ENCODE measurements at regions not wholly inside any gene's neighbourhood (a gene's known extent, or its start where the extent isn't known, plus 50 kb on each side); places are given as distances from the start of the nearest gene placed in this dataset.

DNA sequence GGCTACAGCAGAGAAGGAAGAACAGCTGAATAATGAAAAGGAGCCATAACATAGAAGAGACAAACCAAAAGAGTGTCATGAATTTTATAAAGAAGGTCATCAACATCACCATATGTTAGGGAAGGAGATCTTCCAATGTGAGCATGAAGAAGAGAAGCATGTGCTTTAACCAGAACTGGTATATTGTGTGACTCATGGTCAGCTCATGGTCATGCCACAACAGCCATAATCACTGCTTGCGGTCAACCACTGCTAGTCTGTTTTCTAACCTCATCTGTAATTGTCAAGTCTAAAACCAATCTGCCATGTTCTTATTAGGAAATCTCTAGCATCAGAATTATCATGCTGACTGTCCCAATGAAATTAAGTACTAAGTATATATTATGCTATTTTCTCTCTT is 204.1 kb upstream of the VRK2 start:
- no peak for DNase-seq (ENCODE audit: low spot score)

DNA sequence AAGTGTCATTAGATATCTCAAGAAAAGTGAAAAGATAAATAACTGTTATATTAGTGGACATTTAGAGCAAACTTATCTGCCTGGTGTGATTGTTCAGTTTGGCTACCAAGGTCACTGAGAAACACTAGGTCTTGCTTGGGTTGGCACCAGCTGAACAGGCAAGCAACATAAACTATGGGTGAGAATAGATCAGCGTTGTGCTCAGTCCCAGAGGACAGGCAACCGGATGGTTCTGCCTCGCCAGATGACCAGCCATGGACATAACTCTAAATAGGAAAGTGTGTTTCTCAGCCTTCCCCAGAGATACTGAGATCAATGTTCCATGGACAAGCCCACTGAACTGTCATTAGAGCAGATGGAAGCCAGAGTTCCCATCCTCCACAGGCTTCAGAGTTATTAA is 203.4 kb upstream of the VRK2 start:
- no peak for DNase-seq (ENCODE audit: low spot score)

DNA sequence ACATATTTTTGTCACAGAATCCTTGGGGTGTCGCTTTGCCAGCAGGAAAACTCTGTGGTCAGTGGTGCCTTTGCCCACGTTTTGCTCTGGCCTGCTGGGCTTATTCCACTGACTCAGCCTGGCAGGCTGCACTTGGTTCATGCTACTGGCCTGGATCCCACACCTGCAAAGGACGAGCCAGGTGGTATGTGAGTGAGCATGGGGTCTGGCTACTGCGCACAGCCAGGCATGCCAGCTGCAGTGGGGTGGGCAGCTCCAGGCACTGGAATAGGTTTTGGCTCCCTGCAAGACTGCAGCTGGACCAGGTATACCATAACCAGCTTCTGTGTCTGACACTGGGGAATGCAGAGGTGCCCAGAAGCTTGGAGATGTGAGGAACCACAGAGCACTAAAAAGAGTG is 197.9 kb upstream of the VRK2 start:
- no peak for DNase-seq (ENCODE audit: low spot score)

DNA sequence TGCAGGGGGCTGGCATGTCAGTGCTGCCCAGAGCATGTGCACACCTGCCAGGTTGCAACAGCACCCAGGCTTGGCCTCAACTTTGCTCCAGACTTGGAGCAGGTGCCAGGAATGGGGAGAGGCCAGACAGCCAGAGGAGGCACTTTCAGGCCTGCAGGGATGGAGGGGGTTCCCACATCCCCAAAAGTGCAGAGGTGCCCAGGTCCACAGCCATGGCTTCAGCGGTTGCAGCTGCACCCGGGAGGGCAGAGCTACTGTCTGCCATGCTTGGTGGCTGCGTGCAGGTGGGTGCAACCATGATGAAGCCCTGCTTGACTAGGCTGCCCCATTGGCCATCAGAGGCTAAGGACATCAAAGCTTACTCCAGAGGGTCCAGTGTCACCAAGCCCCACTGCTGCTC is 196.8 kb upstream of the VRK2 start:
- no peak for DNase-seq (ENCODE audit: low spot score)

DNA sequence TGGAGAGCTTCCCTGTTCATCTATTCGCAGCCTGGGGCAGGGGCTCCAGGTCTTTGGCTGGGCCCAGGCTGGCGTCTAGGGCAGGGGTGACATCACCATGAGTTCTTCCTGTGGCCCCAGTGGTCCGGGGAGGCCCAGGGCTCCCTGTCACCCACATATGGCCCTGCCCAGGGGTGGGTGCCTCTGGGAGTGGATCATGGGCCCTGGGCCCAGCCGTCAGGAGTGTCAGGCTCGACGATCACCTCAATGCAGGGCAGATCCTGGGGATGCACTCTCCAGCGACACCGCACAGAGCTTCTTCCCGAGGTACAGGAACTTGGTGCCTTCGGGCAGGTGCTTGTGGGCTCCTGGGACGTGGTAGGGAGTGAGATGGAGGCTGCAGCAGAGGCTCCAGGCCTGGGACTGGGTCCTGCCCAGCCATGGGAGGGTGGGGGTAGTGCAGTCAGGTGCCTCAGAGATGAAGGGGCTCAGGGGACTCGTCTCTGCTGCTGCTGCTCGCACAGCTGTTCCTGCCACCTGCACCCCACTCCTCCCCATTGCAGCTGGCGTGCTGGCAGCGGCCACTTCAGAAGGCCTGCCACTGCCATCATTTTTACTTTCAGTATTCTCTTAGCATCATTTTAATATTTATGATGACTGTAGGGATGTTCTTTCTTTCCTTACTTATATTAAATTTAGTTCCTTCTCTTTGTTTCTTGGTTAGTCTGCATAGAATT is 196.0 kb upstream of the VRK2 start:
- no peak for DNase-seq (ENCODE audit: low spot score)

DNA sequence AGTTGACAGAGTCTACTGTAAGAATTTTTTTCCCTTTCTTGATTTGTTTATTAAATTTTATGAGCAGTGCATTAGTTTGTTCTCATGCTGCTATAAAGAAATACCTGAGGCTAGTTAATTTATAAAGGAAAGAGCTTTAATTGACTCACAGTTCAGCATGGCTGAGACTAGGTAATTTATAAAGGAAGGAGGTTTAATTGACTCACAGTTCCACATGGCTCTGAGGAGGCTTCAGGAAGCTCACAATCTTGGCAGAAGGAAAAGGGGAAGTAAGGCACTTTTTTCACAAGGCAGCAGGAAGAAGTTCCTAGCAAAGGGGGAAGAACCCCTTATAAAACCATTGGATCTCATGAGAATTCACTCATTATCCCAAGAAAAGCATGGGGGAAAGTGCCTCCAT is 191.4 kb upstream of the VRK2 start:
- DNase-seq (ENCODE audit: low spot score), result no peak

DNA sequence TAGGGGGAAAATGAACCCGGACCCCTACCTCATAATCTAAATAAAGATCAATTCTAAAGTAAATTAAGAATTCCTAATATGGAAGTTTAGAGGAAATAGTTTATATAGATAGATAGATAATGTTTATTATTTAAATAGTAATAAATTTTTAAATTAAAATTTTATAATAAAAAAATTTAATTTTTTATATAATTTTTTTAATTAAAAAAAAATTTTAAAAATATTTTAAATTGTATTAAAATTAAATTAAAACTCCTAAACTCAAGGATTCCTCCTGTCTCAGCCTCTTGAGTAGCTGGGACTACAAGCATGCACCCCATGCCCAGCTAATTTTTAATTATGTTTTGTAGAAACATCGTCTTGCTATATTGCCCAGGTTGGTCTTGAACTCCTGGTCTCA is 186.9 kb upstream of the VRK2 start:
- DNase-seq (ENCODE audit: low spot score), result no peak

DNA sequence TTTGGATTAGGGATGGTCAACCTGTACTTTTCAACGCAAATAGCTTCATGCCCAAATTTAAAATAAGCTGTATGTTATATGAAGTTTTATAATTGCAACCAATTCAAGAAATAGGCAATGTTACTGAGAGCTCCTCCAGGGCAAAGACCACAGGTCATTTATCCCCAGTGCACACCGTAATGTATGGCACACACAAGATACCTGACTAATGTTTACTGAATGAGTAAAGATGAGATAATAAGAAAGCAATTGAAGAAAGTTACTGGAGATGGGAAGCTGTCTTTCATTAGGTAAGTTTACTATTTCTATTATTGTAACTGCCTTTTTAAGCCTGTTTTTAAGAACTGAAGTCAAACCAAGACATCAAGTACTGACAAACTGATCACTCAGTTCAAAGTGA is 184.5 kb upstream of the VRK2 start:
- no peak for DNase-seq (ENCODE audit: low spot score)

DNA sequence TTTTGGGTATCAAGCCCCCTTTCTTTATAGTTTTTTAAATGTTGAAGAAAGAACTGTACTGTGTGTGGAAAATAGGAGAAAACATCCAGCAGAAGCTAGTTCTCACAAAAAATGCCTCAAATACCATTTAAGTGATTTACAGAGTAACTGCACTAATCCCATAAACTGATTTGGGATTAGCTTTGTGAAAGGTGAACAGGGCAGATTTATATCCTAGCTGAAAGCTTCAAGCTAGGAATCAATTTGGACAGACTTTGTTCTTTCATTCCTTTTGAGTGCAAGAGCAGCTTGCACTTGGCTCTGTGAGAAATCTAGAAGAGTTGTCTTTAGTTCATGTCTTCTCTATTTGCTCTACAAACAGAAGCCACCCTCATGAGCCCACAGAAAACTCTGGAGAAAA is 183.9 kb upstream of the VRK2 start:
- no peak for DNase-seq (ENCODE audit: low spot score)

DNA sequence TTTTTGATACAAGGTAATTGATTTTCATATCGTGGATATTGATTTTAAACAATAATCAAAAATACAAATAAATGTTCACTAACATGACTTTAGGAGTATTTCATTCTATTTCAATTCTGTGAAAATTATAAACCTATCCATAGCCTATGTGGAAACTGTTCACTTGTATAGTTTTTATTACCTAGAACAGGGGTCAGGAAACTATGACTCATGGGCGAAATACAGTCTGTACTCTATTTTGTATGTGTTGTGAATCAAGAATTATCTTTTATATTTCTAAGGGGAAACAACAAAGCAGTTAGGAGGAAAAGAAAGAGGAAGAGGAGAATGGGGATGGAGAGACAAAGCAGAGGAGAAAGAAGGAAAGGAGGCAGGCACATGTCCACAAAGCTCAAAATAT is 181.7 kb upstream of the VRK2 start:
- DNase-seq (ENCODE audit: low spot score), result no peak

DNA sequence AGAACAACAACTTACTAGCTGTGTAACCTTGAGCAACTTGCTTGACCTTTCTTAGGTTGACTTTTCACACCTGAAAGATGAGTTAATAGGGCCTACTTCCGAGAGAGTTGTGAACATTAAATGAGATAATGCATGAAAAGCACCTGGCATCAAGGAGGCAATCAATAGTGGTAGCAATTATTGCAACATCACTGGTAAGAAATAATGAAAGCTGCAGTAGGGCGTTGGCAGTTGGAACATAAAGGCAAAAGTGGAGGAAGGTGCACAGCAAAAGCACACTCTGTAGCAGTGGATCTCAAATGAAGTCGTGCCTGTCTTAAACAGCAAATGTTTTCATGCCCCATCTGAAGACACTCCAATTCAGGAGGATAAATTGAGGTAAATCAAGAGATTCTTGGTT is 178.9 kb upstream of the VRK2 start:
- no peak for DNase-seq (ENCODE audit: low spot score)

DNA sequence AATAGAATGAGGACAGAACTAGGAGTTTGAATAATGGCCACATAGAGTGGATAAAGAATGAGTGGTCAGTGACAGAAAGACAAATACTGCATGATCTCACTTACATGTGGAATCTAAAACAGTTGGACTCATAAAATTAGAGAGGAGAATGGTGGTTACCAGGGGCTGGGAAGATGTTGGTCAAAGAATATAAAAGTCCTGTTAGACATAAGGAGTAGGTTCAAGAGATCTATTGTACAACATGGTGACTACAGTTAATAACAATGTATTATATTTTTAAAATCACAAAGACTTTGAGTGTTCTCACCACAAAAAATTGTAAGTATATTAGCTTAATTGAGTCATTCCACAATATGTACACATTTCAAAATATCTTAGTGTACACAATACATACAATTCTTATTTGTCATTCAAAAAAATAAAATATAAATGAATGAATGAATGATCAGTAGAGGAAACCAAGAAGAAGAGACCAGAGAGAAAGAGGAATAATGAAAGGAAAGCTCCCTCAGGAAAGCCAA is 177.9 kb upstream of the VRK2 start:
- DNase-seq (ENCODE audit: low spot score), result no peak

DNA sequence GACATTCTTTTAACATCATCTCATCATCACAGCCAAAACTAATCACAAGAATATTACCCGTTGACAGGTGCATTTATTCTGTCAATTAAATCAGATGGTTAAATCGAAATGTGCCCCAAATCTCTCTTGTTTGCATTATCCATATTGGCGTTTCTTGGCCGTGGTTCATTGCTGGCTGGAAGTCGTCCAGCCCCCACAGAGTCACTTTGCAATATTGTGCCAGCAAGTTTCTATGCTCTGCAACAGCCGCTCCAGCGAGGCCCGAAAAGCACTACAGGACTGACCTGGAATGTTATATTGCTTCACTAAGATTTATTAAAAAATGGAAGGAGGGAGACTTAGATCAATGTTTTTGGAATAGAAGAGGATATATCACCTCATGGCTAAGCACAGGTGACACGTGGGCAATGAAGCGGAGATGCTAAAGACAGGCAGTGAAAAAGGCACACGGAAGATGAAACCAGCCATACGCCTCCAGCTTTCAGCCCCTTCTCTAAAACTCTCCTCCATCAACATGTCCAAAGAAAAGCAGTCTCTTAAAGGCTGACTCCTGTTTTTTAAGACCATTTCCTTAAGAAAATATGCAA is 176.8 kb upstream of the VRK2 start:
- DNase-seq (ENCODE audit: low spot score), result no peak

DNA sequence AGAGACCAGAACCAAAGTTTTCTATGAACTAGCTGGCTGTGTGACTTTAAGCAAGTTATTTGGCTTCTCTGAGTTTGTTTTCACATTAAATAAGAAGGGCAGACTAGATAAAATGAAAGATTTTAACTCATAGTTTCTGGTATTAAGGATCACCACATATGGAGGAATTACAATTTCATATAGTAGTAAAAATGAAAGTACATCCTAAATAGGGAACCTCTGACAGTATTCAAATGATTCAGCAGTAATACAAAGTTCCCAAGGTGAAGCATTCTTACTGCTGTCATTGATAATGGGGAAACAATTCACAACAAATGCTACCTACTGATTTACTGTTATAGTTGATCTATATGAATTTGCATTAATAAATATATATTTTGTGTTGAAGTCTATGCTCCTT is 170.3 kb upstream of the VRK2 start:
- no peak for DNase-seq (ENCODE audit: low spot score)

DNA sequence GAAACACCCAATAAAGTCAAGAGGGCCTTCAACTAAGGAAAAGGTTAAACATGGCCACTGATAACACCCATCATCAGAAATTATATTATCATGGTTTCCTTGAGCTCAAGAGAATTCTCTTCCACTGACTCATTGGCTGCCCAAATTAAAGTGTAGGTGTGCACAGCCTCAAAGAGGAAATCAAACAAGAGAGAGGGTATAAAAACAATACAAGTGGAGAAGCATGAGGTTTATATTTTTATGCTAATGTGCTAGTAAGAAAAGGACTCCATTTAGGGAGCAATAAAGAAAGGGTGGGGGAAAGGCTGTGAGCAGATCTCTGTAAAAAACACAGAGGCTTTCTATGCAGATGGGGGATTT is 168.8 kb upstream of the VRK2 start:
- no peak for DNase-seq (ENCODE audit: low spot score)

DNA sequence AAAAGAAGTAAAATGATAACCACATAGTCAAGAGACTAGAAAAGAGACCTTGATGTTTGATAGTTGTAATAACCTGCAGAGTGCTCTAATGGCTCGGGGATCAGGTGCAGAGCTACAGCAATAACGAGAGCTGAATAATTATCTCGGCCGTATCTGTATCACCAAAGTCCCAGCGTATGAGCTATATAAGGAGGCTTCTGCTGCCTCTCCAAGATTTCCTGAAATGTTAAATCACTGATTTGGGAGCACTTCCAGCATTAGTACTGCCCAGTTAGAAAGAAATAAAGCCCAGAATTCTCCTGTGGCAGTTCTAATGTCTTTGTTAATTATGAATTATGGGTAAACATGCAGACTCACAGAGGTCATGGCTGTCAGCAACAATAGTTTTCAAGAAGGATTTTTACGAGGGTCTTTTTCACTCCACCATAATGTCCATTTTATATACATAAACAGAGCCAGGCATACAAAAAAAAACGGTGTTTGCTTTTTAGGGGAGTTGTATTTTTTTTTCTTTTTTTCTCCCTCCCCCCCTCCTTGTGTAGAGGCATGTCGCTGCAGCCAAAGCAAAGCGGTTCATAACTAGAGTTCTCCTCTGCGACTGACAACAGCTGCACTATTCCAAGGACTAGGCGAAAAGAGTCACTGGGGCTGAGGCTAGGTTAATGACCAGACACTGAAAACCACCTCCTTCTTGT is 168.3 kb upstream of the VRK2 start:
- DNase-seq (ENCODE audit: low spot score), result no peak

DNA sequence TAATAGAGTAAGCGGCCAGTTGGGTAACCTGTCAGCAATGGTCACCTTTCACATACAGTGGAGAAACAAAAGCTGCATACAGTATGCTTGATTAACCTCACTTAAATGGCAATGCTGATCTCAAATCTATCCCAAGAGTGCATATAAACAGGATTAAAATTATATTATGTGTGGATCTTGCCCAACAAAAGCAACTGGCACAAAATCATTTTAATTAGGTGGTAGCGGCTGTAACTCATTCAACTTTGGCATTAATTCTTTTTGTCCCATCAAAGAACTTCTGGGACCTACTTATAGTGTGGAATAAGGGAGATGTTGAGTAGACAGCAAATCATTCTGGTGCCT is 167.8 kb upstream of the VRK2 start:
- DNase-seq (ENCODE audit: low spot score), result no peak

DNA sequence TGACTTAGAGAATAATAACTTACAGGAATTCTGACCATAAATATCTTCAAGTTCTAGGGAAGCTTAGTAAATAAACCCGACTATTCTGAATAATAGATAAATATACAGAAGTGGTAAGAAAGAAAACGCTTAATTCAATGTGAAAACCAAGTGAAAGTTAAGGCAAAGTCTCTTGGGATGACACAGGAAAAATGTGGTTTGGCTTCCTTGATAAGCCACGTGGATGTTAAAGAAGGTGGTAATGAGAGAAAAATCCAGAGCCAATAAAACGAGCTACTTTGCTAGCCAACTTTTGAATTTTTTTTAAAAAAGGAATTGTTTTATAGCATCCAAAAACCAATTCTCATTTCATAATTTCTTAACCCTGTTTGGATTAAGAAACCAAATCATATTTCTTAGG is 166.2 kb upstream of the VRK2 start:
- no peak for DNase-seq (ENCODE audit: low spot score)

DNA sequence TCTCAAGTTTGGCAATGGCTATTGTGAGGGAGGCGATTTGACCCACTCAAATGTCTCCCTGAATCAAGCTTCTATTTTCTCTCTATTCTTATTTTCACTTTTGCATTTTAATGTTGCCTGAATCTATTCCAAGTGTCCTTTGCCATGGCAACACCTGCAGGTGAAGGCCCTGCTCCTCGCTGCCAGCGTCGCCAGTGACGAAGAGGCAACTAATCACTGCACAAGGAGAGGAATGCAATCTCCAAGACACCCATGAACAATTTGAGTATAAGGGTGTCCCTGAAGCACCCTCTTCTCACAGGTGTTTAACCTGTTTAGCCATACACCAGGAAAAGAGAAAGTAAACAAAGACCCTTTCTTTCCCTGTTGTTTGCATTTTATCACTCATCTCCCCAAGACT is 165.6 kb upstream of the VRK2 start:
- DNase-seq (ENCODE audit: low spot score), result no peak

DNA sequence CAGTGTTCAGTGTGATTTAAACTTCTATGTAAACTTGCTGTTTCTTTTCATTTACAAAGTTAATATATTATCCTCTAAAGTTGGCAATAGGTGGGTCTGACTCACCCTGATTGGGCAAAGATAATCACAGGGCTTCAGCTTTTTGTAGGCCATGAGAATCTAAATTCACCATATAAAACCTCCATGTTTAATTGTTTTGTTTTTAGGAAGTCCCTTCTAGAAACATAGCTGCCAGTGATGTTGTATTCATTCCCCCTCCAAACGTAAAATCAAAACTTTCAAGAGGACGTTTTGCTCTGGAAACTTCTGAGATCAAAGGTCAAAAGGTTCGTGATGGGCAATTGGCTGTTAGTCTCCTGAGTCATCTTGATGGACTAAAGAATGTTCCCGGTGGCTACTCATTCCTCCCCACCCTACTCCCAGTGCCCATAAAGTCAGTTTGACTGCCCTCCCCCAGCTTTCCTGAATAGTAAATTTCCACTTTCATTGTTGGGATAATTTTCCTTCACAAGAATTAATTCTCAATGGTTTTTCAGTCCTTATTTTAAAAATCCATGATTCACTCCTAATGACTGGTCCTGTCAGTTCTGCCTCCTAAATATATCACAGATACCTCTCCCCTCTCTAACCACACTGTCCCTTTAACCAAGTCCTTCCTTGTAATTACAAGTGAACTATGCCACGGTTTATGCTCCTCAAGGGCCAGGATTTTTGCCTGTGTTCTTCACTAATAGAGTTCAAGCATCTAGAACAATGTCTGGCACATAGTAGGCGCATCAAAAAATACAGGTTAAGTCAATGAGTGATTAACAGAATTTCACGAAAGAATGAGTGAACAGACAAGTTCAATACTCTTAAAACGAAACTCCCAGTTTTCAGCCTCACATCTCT is 164.4 kb upstream of the VRK2 start:
- no peak for DNase-seq (ENCODE audit: low spot score)

DNA sequence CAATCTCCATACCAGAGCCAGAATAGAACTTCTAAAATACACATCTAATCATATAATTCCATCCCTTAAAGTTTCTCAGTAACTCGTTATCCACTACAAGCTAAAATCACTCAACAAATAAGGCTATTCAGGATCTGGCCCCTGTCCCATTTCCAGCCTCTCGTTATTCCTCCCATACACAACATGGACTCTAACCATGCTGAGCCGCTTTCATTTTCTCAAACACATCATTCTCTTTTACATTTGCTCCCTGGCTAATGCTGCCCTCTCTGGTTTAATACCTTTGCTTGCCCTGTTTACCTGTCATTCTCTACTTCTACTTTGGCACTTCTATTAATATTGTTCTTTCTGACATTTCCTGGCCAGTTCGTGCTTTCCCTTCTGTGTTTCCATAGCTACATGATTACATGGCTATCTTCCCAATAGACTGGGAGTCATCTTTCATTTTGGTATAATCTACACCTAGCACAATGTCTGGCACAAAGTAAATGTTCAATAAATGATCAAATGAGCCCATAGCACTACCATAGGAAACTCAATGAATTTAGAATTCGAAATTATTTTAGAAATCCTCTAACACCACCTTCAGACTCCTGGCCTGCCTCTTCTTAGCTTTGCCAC is 163.6 kb upstream of the VRK2 start:
- no peak for DNase-seq (ENCODE audit: low spot score)

DNA sequence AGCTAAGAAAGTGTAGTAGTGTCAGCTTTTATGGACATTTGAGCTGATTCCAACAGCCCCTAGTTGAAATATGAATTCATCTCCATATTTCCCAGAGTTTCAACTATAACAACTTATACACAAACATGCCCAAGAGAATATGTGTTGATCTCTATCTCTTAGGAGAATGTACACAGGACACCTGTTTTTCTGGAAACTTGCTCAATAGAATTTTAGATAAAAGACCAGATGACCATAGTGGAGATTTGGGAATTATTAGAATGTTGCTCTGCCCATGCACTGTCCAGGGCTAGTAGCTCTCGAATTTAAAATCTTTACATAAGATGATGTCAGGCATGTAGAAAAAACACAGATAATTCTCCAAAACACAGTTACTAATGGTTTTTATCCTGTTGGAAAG is 162.3 kb upstream of the VRK2 start:
- DNase-seq (ENCODE audit: low spot score), result no peak

All from hematopoietic multipotent progenitor cell treated with erythropoietin and hydrocortisone succinate and interleukin-3 and kit ligand, for 17 days (in vitro differentiated cells).